Gastrocnemius medialis (tissue), 4 donors: ENCODE measurements at regions not wholly inside any gene's neighbourhood (a gene's known extent, or its start where the extent isn't known, plus 50 kb on each side); places are given as distances from the start of the nearest gene placed in this dataset.

ENCODE experiments used
- ATAC-seq, 2 donors: fragments of 150-250 bp; one replicate each; pipeline ENCODE4 v1.9.1; 2016
- DNase-seq, 2 donors: peaks; one replicate each; pipeline ENCODE4 v3.0.0-alpha.2; 2019
- H3K27ac ChIP-seq, 4 donors: fragments of 200-600 bp; sonication (generic); 1 replicate in 1 of 4; 2 replicates in 3 of 4; pipeline ENCODE4 v1.5.1; 2016 to 2018; ENCODE audit warnings: mild to moderate bottlenecking in 2 of 4, moderate library complexity in 1 of 4
- H3K27me3 ChIP-seq, 3 donors: fragments of 200-600 bp; sonication (generic) in 2 of 3; 1 replicate in 1 of 3; 2 replicates in 2 of 3; pipeline versions ENCODE4 v1.5.1 to v1.6.0; 2016 to 2019; ENCODE audit warnings: mild to moderate bottlenecking in 1 of 3, moderate library complexity in 1 of 3
- H3K36me3 ChIP-seq, 2 donors: fragments of 200-600 bp; sonication (generic) in 1 of 2; one replicate each; pipeline ENCODE4 v1.5.1; 2017 to 2018
- H3K4me1 ChIP-seq, 2 donors: fragments of 200-600 bp; sonication (generic) in 1 of 2; one replicate each; pipeline ENCODE4 v1.5.1; 2016 to 2017; ENCODE audit warnings: mild to moderate bottlenecking in 2 of 2
- H3K4me3 ChIP-seq, 4 donors: fragments of 200-600 bp; sonication (generic) in 3 of 4; 1 replicate in 1 of 4; 2 replicates in 3 of 4; pipeline ENCODE4 v1.5.1; 2016 to 2019; ENCODE audit warnings: mild to moderate bottlenecking in 2 of 4
- H3K9me3 ChIP-seq, 3 donors: fragments of 200-600 bp; sonication (generic) in 2 of 3; 1 replicate in 1 of 3; 2 replicates in 2 of 3; pipeline ENCODE4 v1.5.1; 2016 to 2019
- CTCF ChIP-seq, 5 experiments: fragments of 450-650 bp in 3 of 5; fragments of 200-600 bp in 2 of 5; sonication (generic) in 2 of 5; IDR thresholded peaks in 4 of 5; conservative IDR thresholded peaks in 1 of 5; 1 replicate in 4 of 5; 2 replicates in 1 of 5; pipeline ENCODE4 v1.5.1; 2016 to 2019; ENCODE audit warnings: antibody characterized with exemption in 5 of 5, mild to moderate bottlenecking in 3 of 5, moderate library complexity in 3 of 5
- POLR2A ChIP-seq, 2 donors: fragments of 450-650 bp; IDR thresholded peaks; one replicate each; pipeline ENCODE4 v1.6.1; 2017; ENCODE audit warnings: antibody characterized with exemption in 2 of 2, mild to moderate bottlenecking in 2 of 2, moderate library complexity in 2 of 2
- in situ Hi-C, 4 donors: fragments of 200-750 bp; cut with MboI; loops; one replicate each; pipeline versions ENCODE4 v1.15.0 to v1.8.0; 2017; ENCODE audit warnings: low sequenced_read_pairs in 4 of 4
- intact Hi-C: fragments of 100-400 bp; cut with DNase I; formaldehyde crosslinking; loops from one replicate; pipeline ENCODE4 v1.15.1; 2023; ENCODE audit warnings: low total_unique reads

GRCh38 chr15:69777356-69777755 is 320.4 kb downstream of the TLE3 start:
- no peak overlapping the region for H3K4me3 ChIP-seq
- TF ChIP-seq CTCF (IDR thresholded peaks at IDR 0.05 in 4 of 5, conservative IDR thresholded peaks at IDR 0.05 in 1 of 5) (no peak), POLR2A (IDR thresholded peaks at IDR 0.05) (no peak)
- intact Hi-C loops, result no loop called here
- no peaks in the 10 kb centered on the region for H3K4me1 ChIP-seq
- no peak overlapping the region for H3K27ac ChIP-seq
- DNase-seq, result no peak
- no peaks in the 10 kb centered on the region for H3K27me3 ChIP-seq
- in situ Hi-C loops, result no loop called here
- ATAC-seq, result no peak
- no peaks in the 10 kb centered on the region for H3K9me3 ChIP-seq
- H3K36me3 ChIP-seq, result no peaks in the 10 kb centered on the region

- no peaks in the 10 kb centered on the region for H3K27me3 ChIP-seq
- intact Hi-C loops, result no loop called here
- ATAC-seq, result no peak
- TF ChIP-seq CTCF (IDR thresholded peaks at IDR 0.05 in 4 of 5, conservative IDR thresholded peaks at IDR 0.05 in 1 of 5) (no peak), POLR2A (IDR thresholded peaks at IDR 0.05) (no peak)
- no peak overlapping the region for H3K27ac ChIP-seq
- no peaks in the 10 kb centered on the region for H3K4me1 ChIP-seq
- in situ Hi-C loops, result no loop called here
- H3K9me3 ChIP-seq, result no peaks in the 10 kb centered on the region
- H3K4me3 ChIP-seq, result no peak overlapping the region
- no peak for DNase-seq
- no peaks in the 10 kb centered on the region for H3K36me3 ChIP-seq
These were observed 317.3 kb downstream of the TLE3 start for GRCh38 chr15:69780374-69780773.

- ATAC-seq (no peak), DNase-seq (no peak)
- intact Hi-C loops (no loop called here), in situ Hi-C loops (no loop called here)
- Histone ChIP-seq H3K27me3 (no peaks in the 10 kb centered on the region), H3K4me1 (no peaks in the 10 kb centered on the region), H3K36me3 (no peaks in the 10 kb centered on the region), H3K27ac (no peak overlapping the region), H3K4me3 (no peak overlapping the region), H3K9me3 (no peaks in the 10 kb centered on the region)
- TF ChIP-seq CTCF (IDR thresholded peaks at IDR 0.05 in 4 of 5, conservative IDR thresholded peaks at IDR 0.05 in 1 of 5) (no peak), POLR2A (IDR thresholded peaks at IDR 0.05) (no peak)
These were observed 316.7 kb downstream of the TLE3 start for GRCh38 chr15:69780981-69781380.

GRCh38 chr15:69781411-69782125 is 316.1 kb downstream of the TLE3 start:
- H3K4me1 ChIP-seq, result no peaks in the 10 kb centered on the region
- ATAC-seq (no peak), DNase-seq (no peak)
- no peaks in the 10 kb centered on the region for H3K27me3 ChIP-seq
- H3K36me3 ChIP-seq, result no peaks in the 10 kb centered on the region
- H3K9me3 ChIP-seq, result no peaks in the 10 kb centered on the region
- no peak overlapping the region for H3K4me3 ChIP-seq
- intact Hi-C loops, result no loop called here
- H3K27ac ChIP-seq, result no peak overlapping the region
- in situ Hi-C loops, result no loop called here
- TF ChIP-seq POLR2A (IDR thresholded peaks at IDR 0.05) (no peak), CTCF (IDR thresholded peaks at IDR 0.05 in 4 of 5, conservative IDR thresholded peaks at IDR 0.05 in 1 of 5) (no peak)

- Histone ChIP-seq H3K36me3 (no peaks in the 10 kb centered on the region), H3K27me3 (no peaks in the 10 kb centered on the region), H3K4me3 (no peak overlapping the region), H3K9me3 (no peaks in the 10 kb centered on the region), H3K27ac (no peak overlapping the region), H3K4me1 (no peaks in the 10 kb centered on the region)
- intact Hi-C loops (no loop called here), in situ Hi-C loops (no loop called here)
- TF ChIP-seq CTCF (IDR thresholded peaks at IDR 0.05 in 4 of 5, conservative IDR thresholded peaks at IDR 0.05 in 1 of 5) (no peak), POLR2A (IDR thresholded peaks at IDR 0.05) (no peak)
- DNase-seq (no peak), ATAC-seq (no peak)
These were observed 315.5 kb downstream of the TLE3 start for GRCh38 chr15:69782139-69782658.
